AG04449 (cell line): ENCODE measurements at regions not wholly inside any gene's neighbourhood (a gene's known extent, or its start where the extent isn't known, plus 50 kb on each side); places are given as distances from the start of the nearest gene placed in this dataset.
"Not testable (repeated sequence)": the region's sequence is repeated elsewhere in the genome, so short reads cannot be mapped to it uniquely, and the experiment has no call there.

Experiments used
- CTCF ChIA-PET: fragments of 350-600 bp; formaldehyde crosslinking; extraction: SDS; loops from one replicate; lab custom pipeline; 2021; ENCODE audit warnings: antibody characterized with exemption; lab: Yijun Ruan, JAX
- POLR2A ChIA-PET: fragments of 400-600, 350-600 bp; formaldehyde crosslinking; extraction: SDS; loops from one replicate; lab custom pipeline; 2020; ENCODE audit warnings: antibody characterized with exemption, inconsistent platforms; lab: Yijun Ruan, JAX
- DNase-seq: peaks from one replicate; pipeline ENCODE4 v3.0.0-alpha.2; 2010; ENCODE audit warnings: low read depth, low spot score
- H3K4me3 ChIP-seq: 2 replicates; pipeline ENCODE4 v1.5.1; 2011; ENCODE audit warnings: low read depth, mild to moderate bottlenecking, control low read depth, low read length
- CTCF ChIP-seq: IDR thresholded peaks from one replicate; pipeline ENCODE4 v1.5.1; 2011; ENCODE audit warnings: mild to moderate bottlenecking, moderate library complexity, low read length, control low read depth, inconsistent platforms; ENCODE audit not compliant: insufficient read depth; ENCODE audit errors: missing control alignments

DNA sequence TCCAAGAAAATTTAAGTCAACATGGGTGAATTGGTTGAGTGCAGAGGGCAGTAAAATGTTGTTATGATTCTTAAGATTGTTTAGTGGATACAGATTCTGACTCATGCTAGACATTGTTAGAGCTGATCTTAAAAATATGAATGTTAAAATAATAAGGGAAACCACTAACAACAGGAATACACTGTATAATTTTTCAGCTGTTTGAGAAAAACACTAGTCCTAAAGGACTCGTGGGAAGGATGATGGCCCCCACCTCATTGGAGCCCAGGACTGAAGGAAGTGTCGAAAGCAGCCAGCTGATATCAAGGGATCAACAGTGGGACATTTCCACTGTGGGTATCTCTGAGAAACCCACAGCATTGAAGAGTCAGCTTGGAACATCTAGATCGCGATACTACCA is 82.9 kb upstream of the SCAF11 start:
- TF ChIP-seq CTCF, result no peak
- DNase-seq, result no peak
- POLR2A ChIA-PET, result no interaction called here
- CTCF ChIA-PET, result interaction anchor here (1.1 to 1.7 kb wide), 4 partner anchors 14 to 948 kb away, joined by 3 to 7 read pairs (median 4); no protein-coding TSS in a partner anchor
- H3K4me3 ChIP-seq, result no peak overlapping the region

DNA sequence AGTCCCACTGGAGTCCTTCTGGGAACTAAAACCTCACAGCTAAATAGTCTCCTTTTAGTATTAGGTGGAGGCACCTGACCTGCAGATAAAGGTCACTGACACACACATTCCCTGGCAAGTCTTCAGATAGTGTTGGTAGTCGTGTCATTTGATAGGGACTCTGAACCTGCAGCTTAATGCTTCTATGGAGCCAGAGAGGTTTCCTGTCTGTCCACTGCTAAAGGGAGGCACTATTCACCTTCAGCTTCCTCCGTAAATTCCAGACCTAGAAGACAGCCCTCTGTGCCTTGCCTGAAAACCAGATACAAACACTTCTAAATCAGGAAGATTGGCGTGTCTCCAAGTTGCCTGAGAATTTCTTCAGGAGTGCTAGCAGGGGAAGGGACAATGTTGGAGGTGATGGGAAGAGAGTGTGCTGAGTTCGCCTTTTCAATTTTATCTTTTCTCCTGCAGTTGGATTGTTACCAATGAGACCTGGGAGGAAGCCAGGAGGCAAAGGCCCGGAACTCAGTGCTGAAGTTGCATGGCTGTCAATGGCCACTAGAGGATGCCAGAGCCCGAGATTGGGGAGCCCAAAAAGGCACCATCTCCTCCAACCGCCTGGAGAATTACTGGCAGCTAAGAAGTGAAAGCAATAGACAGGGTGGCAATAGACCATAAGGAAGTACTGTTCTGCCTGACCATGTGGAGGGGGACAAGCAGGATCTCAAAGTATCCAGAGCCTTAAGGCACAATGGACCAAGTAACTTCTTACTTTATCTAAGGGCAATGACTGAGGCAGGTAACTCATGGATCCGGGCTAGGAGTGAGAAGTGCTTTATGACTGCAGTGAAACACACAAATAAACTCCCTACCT is 81.6 kb upstream of the SCAF11 start:
- TF ChIP-seq CTCF, result peak; percentile 94
- DNase-seq, result peak; percentile 12
- CTCF ChIA-PET, result interaction anchor here (0.6 to 2.6 kb wide), 26 partner anchors 8 to 1589 kb away, joined by 3 to 12 read pairs (median 3); no protein-coding TSS in a partner anchor
- no peak overlapping the region for H3K4me3 ChIP-seq
- POLR2A ChIA-PET, result no interaction called here

DNA sequence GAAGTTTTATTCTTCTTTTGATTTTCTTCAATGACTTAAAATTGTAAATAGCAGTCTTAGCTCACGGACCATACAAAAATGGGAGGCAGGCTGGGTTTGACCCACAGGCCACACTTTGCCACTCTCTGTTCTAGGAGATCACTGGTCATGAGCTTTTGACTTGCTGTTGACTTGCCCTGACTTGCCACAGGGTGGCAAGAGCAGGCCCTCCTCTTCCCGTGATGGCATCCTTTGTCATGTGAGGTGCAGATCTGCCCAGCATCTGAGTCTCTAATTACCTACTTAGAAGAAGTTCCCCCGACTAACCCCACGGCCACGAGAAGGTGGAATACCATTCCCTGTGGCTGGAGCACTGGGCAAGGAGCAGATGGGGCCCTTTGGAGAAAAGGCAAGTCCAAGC is 81.0 kb upstream of the SCAF11 start:
- no peak overlapping the region for H3K4me3 ChIP-seq
- no peak for DNase-seq
- no peak for TF ChIP-seq CTCF
- POLR2A ChIA-PET, result no interaction called here
- CTCF ChIA-PET, result interaction anchor here (0.7 to 2.6 kb wide), 22 partner anchors 8 to 1613 kb away, joined by 3 to 12 read pairs (median 3); no protein-coding TSS in a partner anchor

DNA sequence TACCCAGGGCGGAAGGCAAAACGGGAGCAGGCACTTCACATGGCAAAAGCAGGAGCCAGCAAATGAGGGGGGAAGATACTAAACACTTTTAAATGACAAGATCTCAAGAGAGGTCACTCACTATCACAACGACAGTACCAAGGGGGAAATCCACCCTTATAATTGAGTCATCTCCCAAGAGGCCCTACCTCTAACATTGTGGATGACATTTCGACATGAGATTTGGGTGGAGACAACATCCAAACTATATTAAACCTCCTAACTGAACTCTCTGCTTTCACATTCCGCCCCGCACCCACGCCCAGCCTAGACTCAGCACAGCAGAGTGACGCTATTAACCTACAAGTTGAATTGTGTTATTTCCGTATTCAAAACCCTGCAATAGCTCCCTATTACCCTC is 76.7 kb upstream of the SCAF11 start:
- TF ChIP-seq CTCF, result no peak
- DNase-seq, result no peak
- ChIA-PET CTCF (interaction anchor here (1.0 kb wide), 1 partner anchor 58 kb away, joined by 4 read pairs; no protein-coding TSS in a partner anchor), POLR2A (no interaction called here)
- H3K4me3 ChIP-seq, result no peak overlapping the region

DNA sequence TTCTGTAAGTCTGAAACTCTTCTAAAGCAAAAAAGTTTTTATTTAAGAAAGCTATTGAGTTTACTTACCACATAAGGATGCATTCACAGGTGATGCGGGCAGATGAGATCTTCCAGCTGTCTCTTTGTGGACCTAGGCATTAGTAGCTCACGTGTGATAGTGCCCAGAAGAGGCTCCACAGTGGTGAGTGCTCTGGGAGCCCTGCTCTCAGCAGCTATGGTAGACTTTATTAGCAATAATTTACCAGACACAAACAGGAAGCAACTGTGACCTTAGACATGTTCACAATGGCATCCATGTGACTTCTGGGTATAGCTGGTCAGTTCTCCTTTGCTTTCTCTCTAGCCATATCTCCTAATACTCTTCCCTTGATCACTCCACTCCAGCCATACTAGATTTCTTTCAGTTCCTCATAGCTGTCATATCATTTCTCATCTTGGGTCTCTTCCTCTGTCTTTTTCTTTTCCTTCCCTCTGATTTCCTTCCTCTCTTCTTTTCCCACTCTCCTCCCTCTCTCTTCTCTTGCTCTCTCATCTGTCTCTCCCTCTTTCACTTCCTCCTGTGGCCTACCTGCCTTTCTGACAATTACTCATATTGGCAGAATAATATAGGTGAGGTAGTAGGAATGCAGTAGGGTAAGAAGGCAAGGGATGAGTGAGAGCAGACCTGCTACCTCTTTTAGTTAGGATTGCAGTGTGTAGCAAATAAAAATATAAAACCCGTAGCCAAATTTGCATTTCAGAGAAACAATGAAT is 75.2 kb upstream of the SCAF11 start:
- H3K4me3 ChIP-seq, result no peak overlapping the region
- CTCF ChIA-PET, result no interaction called here
- POLR2A ChIA-PET, result no interaction called here
- no peak for TF ChIP-seq CTCF
- no peak for DNase-seq

GRCh38 chr12:46064548-46064947 is 74.2 kb upstream of the SCAF11 start:
- no peak overlapping the region for H3K4me3 ChIP-seq
- CTCF ChIA-PET, result no interaction called here
- no peak for TF ChIP-seq CTCF
- POLR2A ChIA-PET, result no interaction called here
- no peak for DNase-seq

GRCh38 chr12:46058697-46059096 is 68.3 kb upstream of the SCAF11 start:
- H3K4me3 ChIP-seq, POLR2A ChIA-PET, DNase-seq: not testable (repeated sequence)
- CTCF ChIA-PET, result interaction anchor here (2.9 kb wide), 1 partner anchor 12 kb away, joined by 12 read pairs; no protein-coding TSS in a partner anchor
